MM.1S (cell line): ENCODE measurements at regions not wholly inside any gene's neighbourhood (a gene's known extent, or its start where the extent isn't known, plus 50 kb on each side); places are given as distances from the start of the nearest gene placed in this dataset.

Source experiments
- DNase-seq: peaks from one replicate; pipeline ENCODE4 v3.0.0-alpha.2; 2015
- H2AFZ ChIP-seq: fragments of 300-600 bp; sonication (generic); 2 replicates; pipeline ENCODE4 v1.6.0; 2016; ENCODE audit warnings: antibody characterized with exemption, low read length
- H3F3A ChIP-seq: fragments of 300-600 bp; sonication (generic); 2 replicates; pipeline ENCODE4 v1.6.1; 2016; ENCODE audit warnings: mild to moderate bottlenecking, antibody characterized with exemption, low read length, moderate library complexity, mixed read lengths; ENCODE audit not compliant: insufficient read depth
- H3K27ac ChIP-seq: fragments of 300-600 bp; sonication (generic); 2 replicates; pipeline ENCODE4 v1.5.1; 2016; ENCODE audit warnings: mild to moderate bottlenecking, low read length
- H3K27me3 ChIP-seq: fragments of 300-600 bp; sonication (generic); replicated peaks from 2 replicates; pipeline ENCODE4 v1.6.0; 2016; ENCODE audit warnings: low read length; ENCODE audit not compliant: insufficient read depth
- H3K36me3 ChIP-seq: fragments of 300-600 bp; sonication (generic); replicated peaks from 2 replicates; pipeline ENCODE4 v1.6.1; 2016; ENCODE audit warnings: mild to moderate bottlenecking, low read length, mixed read lengths; ENCODE audit not compliant: insufficient read depth
- H3K4me1 ChIP-seq: fragments of 300-600 bp; sonication (generic); 2 replicates; pipeline ENCODE4 v1.6.1; 2016; ENCODE audit warnings: low read length, mixed read lengths
- H3K4me2 ChIP-seq: fragments of 300-600 bp; sonication (generic); 2 replicates; pipeline ENCODE4 v1.6.0; 2016; ENCODE audit warnings: low read depth, low read length
- H3K4me3 ChIP-seq: fragments of 300-600 bp; sonication (generic); 2 replicates; pipeline ENCODE4 v1.5.1; 2016; ENCODE audit warnings: low read length, mixed read lengths
- H3K79me2 ChIP-seq: fragments of 300-600 bp; sonication (generic); 2 replicates; pipeline ENCODE4 v1.6.1; 2016; ENCODE audit warnings: mixed run types, low read length, mixed read lengths
- H3K9ac ChIP-seq: fragments of 300-600 bp; sonication (generic); 2 replicates; pipeline ENCODE4 v1.6.1; 2016; ENCODE audit warnings: low read length, mixed read lengths
- H3K9me2 ChIP-seq: fragments of 300-600 bp; sonication (generic); replicated peaks from 2 replicates; pipeline ENCODE4 v1.6.1; 2016; ENCODE audit warnings: mild to moderate bottlenecking, low read length, mixed read lengths; ENCODE audit not compliant: insufficient read depth
- H3K9me3 ChIP-seq: fragments of 300-600 bp; sonication (generic); replicated peaks from 2 replicates; pipeline ENCODE4 v1.6.1; 2016; ENCODE audit warnings: mild to moderate bottlenecking, low read length, mixed read lengths; ENCODE audit not compliant: insufficient read depth
- H4K20me1 ChIP-seq: fragments of 300-600 bp; sonication (generic); 2 replicates; pipeline ENCODE4 v1.6.1; 2016; ENCODE audit warnings: mild to moderate bottlenecking, low read length, moderate library complexity, mixed read lengths; ENCODE audit not compliant: insufficient read depth
- CTCF ChIP-seq: fragments of 300-600 bp; sonication (generic); IDR thresholded peaks from 2 replicates; pipeline ENCODE4 v1.5.1; 2016; ENCODE audit warnings: antibody characterized with exemption, low read length, mixed read lengths
- EZH2 ChIP-seq: fragments of 300-600 bp; sonication (generic); optimal IDR thresholded peaks from 2 replicates; pipeline ENCODE3; 2017; ENCODE audit warnings: low read depth, mild to moderate bottlenecking, antibody characterized with exemption, low read length, mixed read lengths
- EZH2phosphoT487 ChIP-seq: fragments of 300-600 bp; sonication (generic); IDR thresholded peaks from 2 replicates; pipeline ENCODE4 v1.6.1; 2018; ENCODE audit warnings: antibody characterized with exemption, low read length

- H3K27ac ChIP-seq: no peak overlapping the region
- no peaks in the 10 kb centered on the region for H3F3A ChIP-seq
- TF ChIP-seq EZH2phosphoT487 (no peak), EZH2 (no peak), CTCF (no peak)
- no peaks in the 10 kb centered on the region for H3K36me3 ChIP-seq
- H3K4me1 ChIP-seq: no peaks in the 10 kb centered on the region
- no peaks in the 10 kb centered on the region for H3K9me2 ChIP-seq
- no peaks in the 10 kb centered on the region for H3K79me2 ChIP-seq
- no peaks in the 10 kb centered on the region for H4K20me1 ChIP-seq
- no peak overlapping the region for H3K4me2 ChIP-seq
- H3K27me3 ChIP-seq: no peaks in the 10 kb centered on the region
- no peak overlapping the region for H2AFZ ChIP-seq
- H3K9ac ChIP-seq: no peak overlapping the region
- no peaks in the 10 kb centered on the region for H3K9me3 ChIP-seq
- H3K4me3 ChIP-seq: no peak overlapping the region
- no peak for DNase-seq
Measured at GRCh38 chr13:110068176-110068473, 238.8 kb downstream of the COL4A1 start.

GRCh38 chr13:110067355-110068175 lies 239.4 kb downstream of the COL4A1 start:
- no peaks in the 10 kb centered on the region for H4K20me1 ChIP-seq
- no peaks in the 10 kb centered on the region for H3K36me3 ChIP-seq
- no peaks in the 10 kb centered on the region for H3K9me2 ChIP-seq
- H3K27me3 ChIP-seq: no peaks in the 10 kb centered on the region
- no peak overlapping the region for H3K9ac ChIP-seq
- no peaks in the 10 kb centered on the region for H3F3A ChIP-seq
- H3K79me2 ChIP-seq: no peaks in the 10 kb centered on the region
- H3K27ac ChIP-seq: no peak overlapping the region
- TF ChIP-seq CTCF (no peak), EZH2 (no peak), EZH2phosphoT487 (no peak)
- H3K9me3 ChIP-seq: no peaks in the 10 kb centered on the region
- no peak overlapping the region for H3K4me3 ChIP-seq
- no peak for DNase-seq
- H2AFZ ChIP-seq: no peak overlapping the region
- no peak overlapping the region for H3K4me2 ChIP-seq
- H3K4me1 ChIP-seq: no peaks in the 10 kb centered on the region

DNA sequence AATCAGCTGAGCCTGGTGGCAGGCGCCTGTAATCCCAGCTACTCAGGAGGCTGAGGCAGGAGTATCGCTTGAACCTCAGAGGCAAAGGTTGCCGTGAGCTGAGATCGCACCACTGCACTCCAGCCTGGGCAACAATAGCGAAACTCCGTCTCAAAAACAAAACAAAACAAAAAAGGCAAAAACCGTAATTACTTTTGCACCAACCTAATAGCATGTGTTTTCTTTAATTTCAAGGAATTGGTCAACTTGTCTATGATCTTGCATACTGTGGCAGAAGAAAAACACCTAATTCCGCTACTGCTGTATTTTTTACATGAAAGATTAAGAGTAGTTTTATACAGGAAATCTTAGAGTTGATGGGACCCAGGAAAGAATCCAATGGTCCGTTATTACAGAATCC lies 241.2 kb downstream of the COL4A1 start:
- Histone ChIP-seq H2AFZ (no peak overlapping the region), H3K9me3 (no peaks in the 10 kb centered on the region), H3F3A (no peaks in the 10 kb centered on the region), H3K27ac (no peak overlapping the region), H3K4me1 (no peaks in the 10 kb centered on the region), H3K9me2 (no peaks in the 10 kb centered on the region), H3K4me3 (no peak overlapping the region), H4K20me1 (no peaks in the 10 kb centered on the region), H3K27me3 (no peaks in the 10 kb centered on the region), H3K4me2 (no peak overlapping the region), H3K79me2 (no peaks in the 10 kb centered on the region), H3K36me3 (no peaks in the 10 kb centered on the region), H3K9ac (no peak overlapping the region)
- no peak for DNase-seq
- no peak for TF ChIP-seq EZH2
- TF ChIP-seq EZH2phosphoT487: no peak
- no peak for TF ChIP-seq CTCF
